ENCODE measurements at regions not wholly inside any gene's neighbourhood (a gene's known extent, or its start where the extent isn't known, plus 50 kb on each side); places are given as distances from the start of the nearest gene placed in this dataset.

- Histone ChIP-seq H3K9me2 (ENCODE audit: insufficient read depth) (no peaks in the 10 kb centered on the region), H3F3A (ENCODE audit: insufficient read depth, low read depth) (no peaks in the 10 kb centered on the region), H3K9me3 (ENCODE audit: insufficient read depth, low read depth) (no peaks in the 10 kb centered on the region), H2AFZ (no peak overlapping the region), H3K36me3 (ENCODE audit: low read depth) (no peaks in the 10 kb centered on the region), H4K20me1 (ENCODE audit: insufficient read depth) (no peaks in the 10 kb centered on the region), H3K79me2 (ENCODE audit: low read depth) (no peaks in the 10 kb centered on the region), H3K4me2 (no peak overlapping the region), H3K27me3 (ENCODE audit: insufficient read depth, low read depth) (no peaks in the 10 kb centered on the region), H3K4me3 (no peak overlapping the region), H3K27ac (no peak overlapping the region), H3K4me1 (replicated peaks; ENCODE audit: insufficient read depth) (no peaks in the 10 kb centered on the region)
- POLR2A ChIA-PET (ENCODE audit: unreplicated experiment) = no interaction called here
- no TSS peak for BruUV-seq (replicated peaks)
- no peak for TF ChIP-seq EZH2 (IDR thresholded peaks at IDR 0.05; ENCODE audit: low read depth)
- TF ChIP-seq CTCF (conservative IDR thresholded peaks at IDR 0.05) = no peak
- DNase-seq = no peak
- intact Hi-C loops (cut with micrococcal nuclease; ENCODE audit: unreplicated experiment) = no loop called here
- CTCF ChIA-PET = no interaction called here
Observed at GRCh38 chr2:19733951-19734425, 167.8 kb downstream of the TTC32 start.

GRCh38 chr2:19733390-19733789 is 168.4 kb downstream of the TTC32 start:
- no peak overlapping the region for H2AFZ ChIP-seq
- intact Hi-C loops (cut with micrococcal nuclease; ENCODE audit: unreplicated experiment) = no loop called here
- ChIA-PET POLR2A (ENCODE audit: unreplicated experiment) (no interaction called here), CTCF (no interaction called here)
- no peaks in the 10 kb centered on the region for H3K36me3 ChIP-seq (ENCODE audit: low read depth)
- no peaks in the 10 kb centered on the region for H3K27me3 ChIP-seq (ENCODE audit: insufficient read depth, low read depth)
- H3K4me3 ChIP-seq = no peak overlapping the region
- H4K20me1 ChIP-seq (ENCODE audit: insufficient read depth) = no peaks in the 10 kb centered on the region
- no TSS peak for BruUV-seq (replicated peaks)
- no peak for DNase-seq
- no peaks in the 10 kb centered on the region for H3K79me2 ChIP-seq (ENCODE audit: low read depth)
- H3K9me3 ChIP-seq (ENCODE audit: insufficient read depth, low read depth) = no peaks in the 10 kb centered on the region
- no peak overlapping the region for H3K4me2 ChIP-seq
- TF ChIP-seq CTCF (conservative IDR thresholded peaks at IDR 0.05) = no peak
- TF ChIP-seq EZH2 (IDR thresholded peaks at IDR 0.05; ENCODE audit: low read depth) = no peak
- no peaks in the 10 kb centered on the region for H3K4me1 ChIP-seq (replicated peaks; ENCODE audit: insufficient read depth)
- H3K27ac ChIP-seq = no peak overlapping the region
- H3F3A ChIP-seq (ENCODE audit: insufficient read depth, low read depth) = no peaks in the 10 kb centered on the region
- no peaks in the 10 kb centered on the region for H3K9me2 ChIP-seq (ENCODE audit: insufficient read depth)

- CTCF ChIA-PET = no interaction called here
- H3K27ac ChIP-seq = no peak overlapping the region
- H3K27me3 ChIP-seq (ENCODE audit: insufficient read depth, low read depth) = no peaks in the 10 kb centered on the region
- H3K9me2 ChIP-seq (ENCODE audit: insufficient read depth) = no peaks in the 10 kb centered on the region
- H3K4me3 ChIP-seq = no peak overlapping the region
- no peak for TF ChIP-seq CTCF (conservative IDR thresholded peaks at IDR 0.05)
- no peak for TF ChIP-seq EZH2 (IDR thresholded peaks at IDR 0.05; ENCODE audit: low read depth)
- no peak overlapping the region for H3K4me2 ChIP-seq
- H3K79me2 ChIP-seq (ENCODE audit: low read depth) = no peaks in the 10 kb centered on the region
- no peaks in the 10 kb centered on the region for H3K9me3 ChIP-seq (ENCODE audit: insufficient read depth, low read depth)
- no TSS peak for BruUV-seq (replicated peaks)
- H4K20me1 ChIP-seq (ENCODE audit: insufficient read depth) = no peaks in the 10 kb centered on the region
- H3K4me1 ChIP-seq (replicated peaks; ENCODE audit: insufficient read depth) = no peaks in the 10 kb centered on the region
- no peaks in the 10 kb centered on the region for H3K36me3 ChIP-seq (ENCODE audit: low read depth)
- H2AFZ ChIP-seq = no peak overlapping the region
- no peak for DNase-seq
- no peaks in the 10 kb centered on the region for H3F3A ChIP-seq (ENCODE audit: insufficient read depth, low read depth)
- POLR2A ChIA-PET (ENCODE audit: unreplicated experiment) = interaction anchor here (0.8 kb wide), 1 partner anchor 366 kb away, joined by 6 read pairs; no protein-coding TSS in a partner anchor
- intact Hi-C loops (cut with micrococcal nuclease; ENCODE audit: unreplicated experiment) = no loop called here
Observed at GRCh38 chr2:19732255-19732654, 169.5 kb downstream of the TTC32 start.
